Hepatocyte (in vitro differentiated cells): ENCODE measurements at regions not wholly inside any gene's neighbourhood (a gene's known extent, or its start where the extent isn't known, plus 50 kb on each side); places are given as distances from the start of the nearest gene placed in this dataset.

Experiments used
- DNase-seq: peaks from one replicate; pipeline ENCODE4 v3.0.0-alpha.2; 2016; ENCODE audit warnings: low spot score
- H2AFZ ChIP-seq: fragments of 200-600 bp; sonication (generic); 2 replicates; pipeline ENCODE4 v1.6.0; 2016; ENCODE audit warnings: antibody characterized with exemption, mild to moderate bottlenecking
- H3K27ac ChIP-seq: fragments of 200-600 bp; sonication (generic); 2 replicates; pipeline ENCODE4 v1.5.1; 2016; ENCODE audit warnings: mild to moderate bottlenecking
- H3K27me3 ChIP-seq: fragments of 200-600 bp; sonication (generic); 2 replicates; pipeline ENCODE4 v1.6.1; 2016
- H3K36me3 ChIP-seq: fragments of 200-600 bp; sonication (generic); replicated peaks from 2 replicates; pipeline ENCODE4 v1.5.1; 2016; ENCODE audit warnings: low read depth; ENCODE audit not compliant: insufficient read depth
- H3K4me1 ChIP-seq: fragments of 200-600 bp; sonication (generic); 2 replicates; pipeline ENCODE4 v1.5.1; 2016; ENCODE audit warnings: mild to moderate bottlenecking, moderate library complexity; ENCODE audit not compliant: insufficient read depth
- H3K4me2 ChIP-seq: fragments of 200-600 bp; sonication (generic); 2 replicates; pipeline ENCODE4 v1.6.0; 2016
- H3K4me3 ChIP-seq: fragments of 200-600 bp; sonication (generic); 2 replicates; pipeline ENCODE4 v1.5.1; 2016; ENCODE audit warnings: mild to moderate bottlenecking
- H3K79me2 ChIP-seq: fragments of 200-600 bp; sonication (generic); 2 replicates; pipeline ENCODE4 v1.6.0; 2017; ENCODE audit warnings: mild to moderate bottlenecking
- H3K9me2 ChIP-seq: fragments of 200-600 bp; sonication (generic); replicated peaks from 2 replicates; pipeline ENCODE4 v1.6.0; 2017; ENCODE audit warnings: mild to moderate bottlenecking; ENCODE audit not compliant: insufficient read depth
- H3K9me3 ChIP-seq: fragments of 200-600 bp; sonication (generic); 2 replicates; pipeline ENCODE4 v1.5.1; 2016; ENCODE audit warnings: low read depth, mild to moderate bottlenecking
- H4K20me1 ChIP-seq: fragments of 200-600 bp; sonication (generic); 2 replicates; pipeline ENCODE4 v1.6.0; 2016; ENCODE audit warnings: mild to moderate bottlenecking; ENCODE audit not compliant: insufficient read depth, poor library complexity, severe bottlenecking
- EZH2 ChIP-seq: fragments of 200-600 bp; sonication (generic); IDR thresholded peaks from 2 replicates; pipeline ENCODE4 v1.6.1; 2016; ENCODE audit warnings: antibody characterized with exemption, mild to moderate bottlenecking, borderline replicate concordance
- EZH2phosphoT487 ChIP-seq: fragments of 200-600 bp; sonication (generic); IDR thresholded peaks from one replicate; pipeline ENCODE4 v1.6.1; 2018; ENCODE audit warnings: antibody characterized with exemption, mild to moderate bottlenecking, low read depth, moderate library complexity; ENCODE audit not compliant: unreplicated experiment, severe bottlenecking
- WGBS: methylation state at CpG from one replicate; pipeline ENCODE4 v1.1.6; 2016; ENCODE audit warnings: low lambda C conversion rate; ENCODE audit errors: missing lambda C conversion rate; 5-methylcytosine and 5-hydroxymethylcytosine counted together
- TF ChIP-seq, protein P1 (sequence below): fragments of 200-600 bp; sonication (generic); IDR thresholded peaks from 2 replicates; pipeline ENCODE4 v1.5.1; 2016; ENCODE audit warnings: antibody characterized with exemption, mild to moderate bottlenecking; ENCODE audit not compliant: poor library complexity

- DNase-seq = no peak
- Histone ChIP-seq H4K20me1 (no peaks in the 10 kb centered on the region), H3K4me1 (no peaks in the 10 kb centered on the region), H2AFZ (no peak overlapping the region), H3K9me2 (no peaks in the 10 kb centered on the region), H3K9me3 (no peaks in the 10 kb centered on the region), H3K4me2 (no peak overlapping the region), H3K4me3 (no peak overlapping the region), H3K36me3 (no peaks in the 10 kb centered on the region), H3K27me3 (no peaks in the 10 kb centered on the region), H3K27ac (no peak overlapping the region), H3K79me2 (no peaks in the 10 kb centered on the region)
- TF ChIP-seq, protein P1, sequence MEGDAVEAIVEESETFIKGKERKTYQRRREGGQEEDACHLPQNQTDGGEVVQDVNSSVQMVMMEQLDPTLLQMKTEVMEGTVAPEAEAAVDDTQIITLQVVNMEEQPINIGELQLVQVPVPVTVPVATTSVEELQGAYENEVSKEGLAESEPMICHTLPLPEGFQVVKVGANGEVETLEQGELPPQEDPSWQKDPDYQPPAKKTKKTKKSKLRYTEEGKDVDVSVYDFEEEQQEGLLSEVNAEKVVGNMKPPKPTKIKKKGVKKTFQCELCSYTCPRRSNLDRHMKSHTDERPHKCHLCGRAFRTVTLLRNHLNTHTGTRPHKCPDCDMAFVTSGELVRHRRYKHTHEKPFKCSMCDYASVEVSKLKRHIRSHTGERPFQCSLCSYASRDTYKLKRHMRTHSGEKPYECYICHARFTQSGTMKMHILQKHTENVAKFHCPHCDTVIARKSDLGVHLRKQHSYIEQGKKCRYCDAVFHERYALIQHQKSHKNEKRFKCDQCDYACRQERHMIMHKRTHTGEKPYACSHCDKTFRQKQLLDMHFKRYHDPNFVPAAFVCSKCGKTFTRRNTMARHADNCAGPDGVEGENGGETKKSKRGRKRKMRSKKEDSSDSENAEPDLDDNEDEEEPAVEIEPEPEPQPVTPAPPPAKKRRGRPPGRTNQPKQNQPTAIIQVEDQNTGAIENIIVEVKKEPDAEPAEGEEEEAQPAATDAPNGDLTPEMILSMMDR = no peak
- TF ChIP-seq EZH2 (no peak), EZH2phosphoT487 (no peak)
- 57% methylated on average over 6 of the region's 6 CpGs for WGBS
These were observed 453.5 kb upstream of the SMIM21 start for GRCh38 chr18:75880925-75881504.

DNA sequence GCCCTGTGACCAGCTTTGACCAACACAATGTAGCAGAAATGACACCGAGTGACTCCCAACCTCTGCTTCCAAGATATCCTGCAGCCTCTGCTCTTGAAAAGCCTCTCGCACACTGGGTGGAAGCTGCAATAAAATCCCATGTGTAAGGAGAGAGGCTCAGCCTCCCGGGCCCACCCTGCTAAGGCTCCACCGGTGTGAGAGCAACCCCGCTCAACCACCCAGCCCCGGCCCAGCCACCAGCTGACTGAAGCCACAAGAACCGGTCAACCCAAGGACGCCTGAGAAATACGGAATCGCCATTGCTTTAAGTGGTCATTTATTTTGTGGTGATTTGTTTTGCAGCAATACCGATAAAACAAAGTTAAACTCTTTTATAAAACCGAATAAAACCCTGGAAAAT lies 452.8 kb upstream of the SMIM21 start:
- TF ChIP-seq EZH2 = no peak
- TF ChIP-seq, protein P1 = no peak
- no peak for TF ChIP-seq EZH2phosphoT487
- Histone ChIP-seq H3K9me3 (no peaks in the 10 kb centered on the region), H3K9me2 (no peaks in the 10 kb centered on the region), H3K4me1 (no peaks in the 10 kb centered on the region), H3K36me3 (no peaks in the 10 kb centered on the region), H3K79me2 (no peaks in the 10 kb centered on the region), H2AFZ (no peak overlapping the region), H3K4me3 (no peak overlapping the region), H3K27ac (no peak overlapping the region), H3K27me3 (no peaks in the 10 kb centered on the region), H3K4me2 (no peak overlapping the region), H4K20me1 (no peaks in the 10 kb centered on the region)
- WGBS = 86% methylated on average over 12 of the region's 12 CpGs
- DNase-seq = no peak

- no peak overlapping the region for H2AFZ ChIP-seq
- H3K9me2 ChIP-seq = no peaks in the 10 kb centered on the region
- no peak overlapping the region for H3K27ac ChIP-seq
- WGBS = 66% methylated on average over 3 of the region's 3 CpGs
- H3K9me3 ChIP-seq = no peaks in the 10 kb centered on the region
- H3K4me3 ChIP-seq = no peak overlapping the region
- no peaks in the 10 kb centered on the region for H3K4me1 ChIP-seq
- H3K36me3 ChIP-seq = no peaks in the 10 kb centered on the region
- no peak for TF ChIP-seq EZH2phosphoT487
- TF ChIP-seq EZH2 = no peak
- TF ChIP-seq, protein P1 = no peak
- no peaks in the 10 kb centered on the region for H3K79me2 ChIP-seq
- H3K27me3 ChIP-seq = no peaks in the 10 kb centered on the region
- no peak overlapping the region for H3K4me2 ChIP-seq
- H4K20me1 ChIP-seq = no peaks in the 10 kb centered on the region
- no peak for DNase-seq
These were observed 451.7 kb upstream of the SMIM21 start for GRCh38 chr18:75879196-75879595.

DNA sequence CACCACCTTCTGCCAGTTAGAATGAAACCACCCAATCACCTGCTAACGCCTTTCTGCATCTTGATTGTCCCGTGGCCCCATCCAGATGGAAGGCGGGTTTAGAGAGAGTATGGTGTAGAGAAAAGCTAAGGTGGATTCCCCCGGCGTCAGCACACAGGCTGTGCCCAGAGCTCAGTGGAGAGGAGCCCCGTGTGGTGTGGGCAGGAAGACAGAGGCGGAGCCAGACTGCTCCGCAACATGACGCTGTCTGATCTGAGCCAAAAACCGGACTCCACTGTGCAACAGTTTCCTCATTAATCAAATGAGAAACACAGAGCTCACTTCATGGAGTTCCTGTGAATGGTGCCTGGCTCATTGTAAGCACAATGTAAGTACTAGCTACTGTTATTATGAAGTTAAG lies 448.1 kb upstream of the SMIM21 start:
- Histone ChIP-seq H3K79me2 (no peaks in the 10 kb centered on the region), H4K20me1 (no peaks in the 10 kb centered on the region), H3K27ac (no peak overlapping the region), H3K36me3 (no peaks in the 10 kb centered on the region), H3K4me1 (no peaks in the 10 kb centered on the region), H2AFZ (no peak overlapping the region), H3K4me2 (no peak overlapping the region), H3K4me3 (no peak overlapping the region), H3K9me3 (no peaks in the 10 kb centered on the region), H3K9me2 (no peaks in the 10 kb centered on the region), H3K27me3 (no peaks in the 10 kb centered on the region)
- TF ChIP-seq, protein P1 = no peak
- no peak for TF ChIP-seq EZH2
- no peak for TF ChIP-seq EZH2phosphoT487
- WGBS = 90% methylated on average over 10 of the region's 10 CpGs
- DNase-seq = no peak
